Brain microvascular endothelial cell (primary cell): ENCODE measurements at regions not wholly inside any gene's neighbourhood (a gene's known extent, or its start where the extent isn't known, plus 50 kb on each side); places are given as distances from the start of the nearest gene placed in this dataset.

ENCODE experiments used
- DNase-seq: peaks from one replicate; pipeline ENCODE4 v3.0.0-alpha.2; 2020
- H3K27ac ChIP-seq: fragments of 250-450 bp; sonication (Bioruptor Pico); 2 replicates; pipeline ENCODE4 v1.5.1; 2020; ENCODE audit warnings: mild to moderate bottlenecking, moderate library complexity
- H3K27me3 ChIP-seq: fragments of 250-450 bp; sonication (Bioruptor Pico); replicated peaks from 2 replicates; pipeline ENCODE4 v1.5.1; 2020; ENCODE audit warnings: mild to moderate bottlenecking
- H3K36me3 ChIP-seq: fragments of 250-450 bp; sonication (Bioruptor Pico); replicated peaks from 2 replicates; pipeline ENCODE4 v1.5.1; 2020; ENCODE audit warnings: mild to moderate bottlenecking
- H3K4me3 ChIP-seq: 2 replicates; pipeline ENCODE4 v1.5.1; 2011; ENCODE audit warnings: low read depth, mild to moderate bottlenecking, control low read depth, low read length, moderate library complexity
- CTCF ChIP-seq: IDR thresholded peaks from 2 replicates; pipeline ENCODE4 v1.5.1; 2011; ENCODE audit warnings: low read depth, mild to moderate bottlenecking, moderate library complexity, low read length, control low read depth, inconsistent platforms; ENCODE audit errors: missing control alignments
- in situ Hi-C: cut with HindIII; loops from 2 replicates; pipeline ENCODE4 v1.10.0; 2017; ENCODE audit warnings: low sequenced_read_pairs, low pct_ligation_motif_present

GRCh38 chr1:188594542-188595235 is 1765.9 kb downstream of the PLA2G4A start:
- Histone ChIP-seq H3K27ac (no peak overlapping the region), H3K36me3 (no peaks in the 10 kb centered on the region), H3K27me3 (no peaks in the 10 kb centered on the region), H3K4me3 (no peak overlapping the region)
- DNase-seq, result no peak
- in situ Hi-C loops, result no loop called here
- peak; percentile 39 for TF ChIP-seq CTCF

- peak; percentile 14 for TF ChIP-seq CTCF
- H3K36me3 ChIP-seq, result no peaks in the 10 kb centered on the region
- H3K4me3 ChIP-seq, result no peak overlapping the region
- H3K27me3 ChIP-seq, result no peaks in the 10 kb centered on the region
- in situ Hi-C loops, result no loop called here
- no peak overlapping the region for H3K27ac ChIP-seq
- DNase-seq, result no peak
Observed at GRCh38 chr1:188599313-188599712, 1770.6 kb downstream of the PLA2G4A start.

- H3K27me3 ChIP-seq, result no peaks in the 10 kb centered on the region
- in situ Hi-C loops, result no loop called here
- no peak overlapping the region for H3K4me3 ChIP-seq
- H3K27ac ChIP-seq, result no peak overlapping the region
- TF ChIP-seq CTCF, result no peak
- no peak for DNase-seq
- H3K36me3 ChIP-seq, result no peaks in the 10 kb centered on the region
Observed at GRCh38 chr1:188611432-188611831, 1782.7 kb downstream of the PLA2G4A start.

- TF ChIP-seq CTCF, result no peak
- no peak for DNase-seq
- Histone ChIP-seq H3K36me3 (no peaks in the 10 kb centered on the region), H3K27me3 (no peaks in the 10 kb centered on the region), H3K4me3 (no peak overlapping the region), H3K27ac (no peak overlapping the region)
- in situ Hi-C loops, result no loop called here
Observed at GRCh38 chr1:188615321-188615720, 1786.6 kb downstream of the PLA2G4A start.

GRCh38 chr1:188620236-188620635 is 1791.5 kb downstream of the PLA2G4A start:
- Histone ChIP-seq H3K36me3 (no peaks in the 10 kb centered on the region), H3K27ac (no peak overlapping the region), H3K4me3 (no peak overlapping the region), H3K27me3 (no peaks in the 10 kb centered on the region)
- in situ Hi-C loops, result no loop called here
- no peak for TF ChIP-seq CTCF
- DNase-seq, result no peak
